Progenitor cell of endocrine pancreas (in vitro differentiated cells): ENCODE measurements at regions not wholly inside any gene's neighbourhood (a gene's known extent, or its start where the extent isn't known, plus 50 kb on each side); places are given as distances from the start of the nearest gene placed in this dataset.

Experiments
- DNase-seq: peaks from one replicate; pipeline ENCODE4 v3.0.0; 2021; ENCODE audit warnings: low spot score; ENCODE audit not compliant: unreplicated experiment
- H3K27ac Mint-ChIP-seq: 2 replicates; pipeline ENCODE4 v1.8.0; 2021; ENCODE audit warnings: mild to moderate bottlenecking, moderate library complexity, mixed read lengths
- H3K27me3 Mint-ChIP-seq: 2 replicates; pipeline ENCODE4 v1.8.0; 2021; ENCODE audit warnings: mixed read lengths
- H3K36me3 Mint-ChIP-seq: 2 replicates; pipeline ENCODE4 v1.8.0; 2022; ENCODE audit warnings: mixed read lengths; ENCODE audit not compliant: insufficient read depth
- H3K4me1 Mint-ChIP-seq: 2 replicates; pipeline ENCODE4 v1.8.0; 2021; ENCODE audit warnings: low read depth, mixed read lengths
- H3K4me3 Mint-ChIP-seq: 2 replicates; pipeline ENCODE4 v1.8.0; 2021; ENCODE audit warnings: low read depth, mild to moderate bottlenecking, moderate library complexity, mixed read lengths
- H3K9me3 Mint-ChIP-seq: 2 replicates; pipeline ENCODE4 v1.8.0; 2021; ENCODE audit warnings: low read depth, mixed read lengths
- CTCF ChIP-seq: fragments of 200-600 bp; sonication (generic); IDR thresholded peaks from one replicate; pipeline ENCODE4 v1.5.0; 2021; ENCODE audit warnings: antibody characterized with exemption, mild to moderate bottlenecking; ENCODE audit not compliant: unreplicated experiment

- H3K36me3 Mint-ChIP-seq, result no peaks in the 10 kb centered on the region
- TF ChIP-seq CTCF, result no peak
- peaks cover 5% of the 10 kb centered on the region for H3K4me1 Mint-ChIP-seq
- H3K4me3 Mint-ChIP-seq, result no peak overlapping the region
- H3K9me3 Mint-ChIP-seq, result peaks cover 6% of the 10 kb centered on the region
- H3K27me3 Mint-ChIP-seq, result no peaks in the 10 kb centered on the region
- no peak for DNase-seq
- no peak overlapping the region for H3K27ac Mint-ChIP-seq
These were observed 754.8 kb upstream of the ADAMTS5 start for GRCh38 chr21:27721675-27722074.

GRCh38 chr21:27719226-27719625 is 752.3 kb upstream of the ADAMTS5 start:
- no peak overlapping the region for H3K4me3 Mint-ChIP-seq
- H3K36me3 Mint-ChIP-seq, result no peaks in the 10 kb centered on the region
- no peaks in the 10 kb centered on the region for H3K27me3 Mint-ChIP-seq
- no peak for DNase-seq
- TF ChIP-seq CTCF, result no peak
- H3K4me1 Mint-ChIP-seq, result peaks cover 5% of the 10 kb centered on the region
- H3K9me3 Mint-ChIP-seq, result peaks cover 6% of the 10 kb centered on the region
- no peak overlapping the region for H3K27ac Mint-ChIP-seq

GRCh38 chr21:27715131-27715530 is 748.2 kb upstream of the ADAMTS5 start:
- no peak for TF ChIP-seq CTCF
- no peak for DNase-seq
- no peaks in the 10 kb centered on the region for H3K9me3 Mint-ChIP-seq
- H3K27me3 Mint-ChIP-seq, result no peaks in the 10 kb centered on the region
- H3K27ac Mint-ChIP-seq, result no peak overlapping the region
- H3K36me3 Mint-ChIP-seq, result no peaks in the 10 kb centered on the region
- no peak overlapping the region for H3K4me3 Mint-ChIP-seq
- H3K4me1 Mint-ChIP-seq, result no peaks in the 10 kb centered on the region

GRCh38 chr21:27713154-27714109 is 746.5 kb upstream of the ADAMTS5 start:
- no peaks in the 10 kb centered on the region for H3K4me1 Mint-ChIP-seq
- H3K27me3 Mint-ChIP-seq, result no peaks in the 10 kb centered on the region
- no peak overlapping the region for H3K4me3 Mint-ChIP-seq
- H3K9me3 Mint-ChIP-seq, result peaks cover 6% of the 10 kb centered on the region
- no peak for DNase-seq
- H3K36me3 Mint-ChIP-seq, result no peaks in the 10 kb centered on the region
- no peak for TF ChIP-seq CTCF
- no peak overlapping the region for H3K27ac Mint-ChIP-seq

GRCh38 chr21:27704567-27705166 is 737.8 kb upstream of the ADAMTS5 start:
- no peaks in the 10 kb centered on the region for H3K4me1 Mint-ChIP-seq
- no peak for TF ChIP-seq CTCF
- H3K4me3 Mint-ChIP-seq, result no peak overlapping the region

More at GRCh38 chr21:27704567-27705166, 737.8 kb upstream of the ADAMTS5 start:
- Mint-ChIP-seq H3K27me3 (no peaks in the 10 kb centered on the region), H3K27ac (no peak overlapping the region), H3K36me3 (no peaks in the 10 kb centered on the region), H3K9me3 (peaks cover 19% of the 10 kb centered on the region)
- DNase-seq, result no peak
